ENCODE measurements at regions not wholly inside any gene's neighbourhood (a gene's known extent, or its start where the extent isn't known, plus 50 kb on each side); places are given as distances from the start of the nearest gene placed in this dataset.

DNA sequence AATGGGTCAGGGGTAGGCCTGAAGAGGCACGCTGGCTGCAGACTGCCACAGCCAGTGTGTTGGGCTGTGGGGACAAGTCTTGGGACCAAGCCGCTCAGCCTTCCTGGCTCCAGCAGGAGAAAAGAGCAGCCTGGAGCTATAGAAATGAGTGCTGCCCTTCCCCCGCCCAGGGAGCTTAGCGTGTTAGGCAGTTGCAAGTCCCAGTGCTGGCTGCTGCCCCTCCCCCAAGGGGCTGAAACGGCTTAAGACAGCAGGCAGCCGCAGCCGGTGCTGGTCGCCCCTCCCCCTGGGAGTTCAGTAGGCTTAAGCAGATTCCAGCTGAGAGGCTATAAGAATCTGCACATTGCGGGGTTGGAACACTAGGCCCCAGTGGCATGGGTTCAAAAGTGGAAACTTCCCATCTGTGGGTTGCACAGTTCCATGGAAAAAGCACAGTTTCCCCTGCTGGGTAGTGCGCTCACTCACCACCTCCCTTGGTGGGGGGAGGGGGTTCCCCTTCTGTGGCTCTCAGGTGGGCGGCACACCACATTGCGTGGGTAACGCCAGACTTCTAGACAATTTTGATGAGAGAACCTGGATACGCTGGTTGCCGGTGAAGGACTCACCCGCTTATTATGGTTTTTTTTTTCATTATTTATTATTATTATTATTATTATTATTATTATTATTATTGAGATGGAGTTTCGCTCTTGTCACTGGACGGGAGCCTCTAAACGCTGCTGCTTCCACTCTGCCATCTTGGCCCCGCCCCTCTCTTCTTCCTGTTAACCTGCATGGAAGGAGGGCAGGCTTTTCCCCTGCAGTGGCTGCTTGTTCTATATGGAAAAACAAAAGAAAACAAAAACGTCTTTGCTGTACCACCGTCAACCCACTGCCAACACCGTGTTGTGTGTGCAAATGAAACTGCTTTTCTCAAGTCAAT, 151.1 kb downstream of the CXCL12 start:
- Histone ChIP-seq H3K4me3 (ENCODE audit: low read depth, low read length) (no peak overlapping the region), H3K36me3 (ENCODE audit: control insufficient read depth, insufficient read depth, low read length) (no peaks in the 10 kb centered on the region), H3K27me3 (ENCODE audit: control insufficient read depth, insufficient read depth, low read length) (peaks cover 4% of the 10 kb centered on the region)
- no peak for DNase-seq (ENCODE audit: low read depth)
- ChIA-PET CTCF (no interaction called here), POLR2A (interaction anchor here (0.6 kb wide), 1 partner anchor 390 kb away, joined by 3 read pairs; no protein-coding TSS in a partner anchor)
- TF ChIP-seq, protein P1, sequence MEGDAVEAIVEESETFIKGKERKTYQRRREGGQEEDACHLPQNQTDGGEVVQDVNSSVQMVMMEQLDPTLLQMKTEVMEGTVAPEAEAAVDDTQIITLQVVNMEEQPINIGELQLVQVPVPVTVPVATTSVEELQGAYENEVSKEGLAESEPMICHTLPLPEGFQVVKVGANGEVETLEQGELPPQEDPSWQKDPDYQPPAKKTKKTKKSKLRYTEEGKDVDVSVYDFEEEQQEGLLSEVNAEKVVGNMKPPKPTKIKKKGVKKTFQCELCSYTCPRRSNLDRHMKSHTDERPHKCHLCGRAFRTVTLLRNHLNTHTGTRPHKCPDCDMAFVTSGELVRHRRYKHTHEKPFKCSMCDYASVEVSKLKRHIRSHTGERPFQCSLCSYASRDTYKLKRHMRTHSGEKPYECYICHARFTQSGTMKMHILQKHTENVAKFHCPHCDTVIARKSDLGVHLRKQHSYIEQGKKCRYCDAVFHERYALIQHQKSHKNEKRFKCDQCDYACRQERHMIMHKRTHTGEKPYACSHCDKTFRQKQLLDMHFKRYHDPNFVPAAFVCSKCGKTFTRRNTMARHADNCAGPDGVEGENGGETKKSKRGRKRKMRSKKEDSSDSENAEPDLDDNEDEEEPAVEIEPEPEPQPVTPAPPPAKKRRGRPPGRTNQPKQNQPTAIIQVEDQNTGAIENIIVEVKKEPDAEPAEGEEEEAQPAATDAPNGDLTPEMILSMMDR (IDR thresholded peaks at IDR 0.05; ENCODE audit: insufficient read depth, low read depth, low read length): no peak

DNA sequence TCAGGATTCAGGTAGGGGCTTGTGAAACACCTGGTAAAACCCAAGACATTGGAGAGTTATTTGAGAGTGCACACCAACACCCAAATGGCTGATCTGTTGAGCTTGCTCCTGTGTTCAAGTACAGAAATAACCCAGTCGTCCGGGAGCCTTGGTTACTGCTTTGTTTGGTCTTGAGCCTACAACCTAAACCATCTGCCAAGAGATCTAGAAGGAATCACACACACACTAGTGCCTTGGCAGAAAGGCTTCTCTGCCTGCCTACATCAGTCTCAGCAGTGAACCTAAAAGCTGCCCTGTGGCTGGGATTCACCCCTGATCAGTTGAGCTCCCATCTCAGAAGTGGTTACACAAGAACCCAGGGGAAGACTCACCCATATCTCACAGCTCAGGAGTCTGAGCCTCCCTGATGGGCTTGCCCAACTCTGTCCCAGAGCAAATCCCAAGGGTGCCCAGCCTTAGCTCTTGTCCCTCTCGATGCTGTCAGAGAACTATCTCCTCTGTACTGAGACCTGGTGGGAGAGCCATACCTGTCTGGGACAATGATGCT, 167.6 kb downstream of the CXCL12 start:
- POLR2A ChIA-PET: no interaction called here
- CTCF ChIA-PET: no interaction called here
- Histone ChIP-seq H3K4me3 (ENCODE audit: low read depth, low read length) (no peak overlapping the region), H3K27me3 (ENCODE audit: control insufficient read depth, insufficient read depth, low read length) (no peaks in the 10 kb centered on the region; the same call in 1 of the 2 replicates), H3K36me3 (ENCODE audit: control insufficient read depth, insufficient read depth, low read length) (no peaks in the 10 kb centered on the region)
- no peak for DNase-seq (ENCODE audit: low read depth)
- TF ChIP-seq, protein P1 (IDR thresholded peaks at IDR 0.05; ENCODE audit: insufficient read depth, low read depth, low read length): no peak

DNA sequence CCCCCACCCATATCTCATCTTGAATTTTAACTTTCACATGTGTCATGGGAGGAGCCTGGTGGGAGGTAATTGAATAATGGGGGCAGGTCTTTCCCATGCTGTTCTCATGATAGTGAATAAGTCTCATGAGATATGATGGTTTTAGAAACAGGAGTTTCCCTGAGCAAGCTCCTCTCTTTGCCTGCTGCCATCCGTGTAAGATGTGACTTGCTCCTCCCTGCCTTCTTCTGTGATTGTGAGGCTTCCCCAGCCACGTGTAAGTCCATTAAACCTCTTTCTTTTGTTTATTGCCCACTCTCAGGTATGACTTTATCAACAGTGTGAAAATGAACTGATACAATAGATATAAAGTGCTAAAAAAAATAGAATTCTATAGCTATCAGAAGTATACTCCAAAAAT, 168.8 kb downstream of the CXCL12 start:
- TF ChIP-seq, protein P1 (IDR thresholded peaks at IDR 0.05; ENCODE audit: insufficient read depth, low read depth, low read length): no peak
- POLR2A ChIA-PET: no interaction called here
- Histone ChIP-seq H3K4me3 (ENCODE audit: low read depth, low read length) (no peak overlapping the region), H3K36me3 (ENCODE audit: control insufficient read depth, insufficient read depth, low read length) (no peaks in the 10 kb centered on the region), H3K27me3 (ENCODE audit: control insufficient read depth, insufficient read depth, low read length) (no peaks in the 10 kb centered on the region; the same call in 1 of the 2 replicates)
- CTCF ChIA-PET: interaction anchor here (1.7 kb wide), 1 partner anchor 8 kb away, joined by 3 read pairs; no protein-coding TSS in a partner anchor
- no peak for DNase-seq (ENCODE audit: low read depth)

DNA sequence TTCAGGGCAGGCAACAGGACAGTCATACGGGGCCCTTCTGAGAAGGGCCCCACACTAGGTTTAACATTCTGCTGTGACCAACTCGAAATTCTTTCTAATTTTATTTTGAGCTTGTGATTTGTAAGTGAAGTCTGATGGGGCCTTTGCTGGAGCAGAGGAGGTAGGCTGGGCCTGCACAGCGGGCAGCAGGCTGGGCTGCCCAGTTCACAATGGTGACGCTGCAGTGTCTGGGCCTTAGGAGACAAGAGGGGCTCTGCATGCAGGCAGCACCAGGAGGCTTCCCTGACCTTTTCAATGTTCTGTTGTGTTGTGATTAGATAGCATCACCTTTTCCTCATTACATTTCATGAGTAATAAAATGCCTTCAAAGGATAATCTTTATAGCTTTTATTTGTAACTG, 175.1 kb downstream of the CXCL12 start:
- TF ChIP-seq, protein P1 (IDR thresholded peaks at IDR 0.05; ENCODE audit: insufficient read depth, low read depth, low read length): no peak
- Histone ChIP-seq H3K27me3 (ENCODE audit: control insufficient read depth, insufficient read depth, low read length) (no peaks in the 10 kb centered on the region; the same call in 1 of the 2 replicates), H3K4me3 (ENCODE audit: low read depth, low read length) (no peak overlapping the region), H3K36me3 (ENCODE audit: control insufficient read depth, insufficient read depth, low read length) (no peaks in the 10 kb centered on the region)
- DNase-seq (ENCODE audit: low read depth): no peak
- CTCF ChIA-PET: no interaction called here
- POLR2A ChIA-PET: no interaction called here

DNA sequence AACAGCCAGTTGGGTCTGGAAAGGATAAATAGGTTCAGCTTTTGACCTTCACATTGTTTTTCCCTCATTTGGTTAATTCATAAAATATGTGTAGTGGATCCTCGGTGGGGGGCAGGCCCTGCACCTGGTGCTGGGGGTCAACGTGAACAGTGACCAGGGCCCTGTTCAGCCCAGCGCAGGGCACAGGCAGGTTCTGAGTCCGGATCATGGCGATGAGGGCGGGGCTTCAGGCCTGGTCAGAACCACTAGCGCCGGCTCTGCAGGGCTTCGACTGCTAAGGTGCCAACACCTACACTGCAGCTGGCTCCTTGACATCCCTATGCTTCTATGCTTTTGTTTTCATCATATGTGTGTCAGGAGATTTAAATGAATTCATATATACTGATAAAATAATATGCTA, 177.7 kb downstream of the CXCL12 start:
- TF ChIP-seq, protein P1 (IDR thresholded peaks at IDR 0.05; ENCODE audit: insufficient read depth, low read depth, low read length): no peak
- POLR2A ChIA-PET: no interaction called here

More for the DNA sequence above, 177.7 kb downstream of the CXCL12 start:
- no peaks in the 10 kb centered on the region; the same call in 1 of the 2 replicates for H3K27me3 ChIP-seq (ENCODE audit: control insufficient read depth, insufficient read depth, low read length)
- no peak for DNase-seq (ENCODE audit: low read depth)
- CTCF ChIA-PET: interaction anchor here (1.9 kb wide), 1 partner anchor 102 kb away, joined by 6 read pairs; no protein-coding TSS in a partner anchor
- no peak overlapping the region for H3K4me3 ChIP-seq (ENCODE audit: low read depth, low read length)
- H3K36me3 ChIP-seq (ENCODE audit: control insufficient read depth, insufficient read depth, low read length): no peaks in the 10 kb centered on the region
